GM21825 (cell line): ENCODE measurements at regions not wholly inside any gene's neighbourhood (a gene's known extent, or its start where the extent isn't known, plus 50 kb on each side); places are given as distances from the start of the nearest gene placed in this dataset.
"Not testable (repeated sequence)": the region's sequence is repeated elsewhere in the genome, so short reads cannot be mapped to it uniquely, and the experiment has no call there.

Experiments
- ATAC-seq: cut with Tn5 transposase; IDR thresholded peaks from one replicate; pipeline ENCODE4 v1.9.1; 2021; ENCODE audit warnings: mild to moderate bottlenecking, moderate library complexity; ENCODE audit not compliant: unreplicated experiment

DNA sequence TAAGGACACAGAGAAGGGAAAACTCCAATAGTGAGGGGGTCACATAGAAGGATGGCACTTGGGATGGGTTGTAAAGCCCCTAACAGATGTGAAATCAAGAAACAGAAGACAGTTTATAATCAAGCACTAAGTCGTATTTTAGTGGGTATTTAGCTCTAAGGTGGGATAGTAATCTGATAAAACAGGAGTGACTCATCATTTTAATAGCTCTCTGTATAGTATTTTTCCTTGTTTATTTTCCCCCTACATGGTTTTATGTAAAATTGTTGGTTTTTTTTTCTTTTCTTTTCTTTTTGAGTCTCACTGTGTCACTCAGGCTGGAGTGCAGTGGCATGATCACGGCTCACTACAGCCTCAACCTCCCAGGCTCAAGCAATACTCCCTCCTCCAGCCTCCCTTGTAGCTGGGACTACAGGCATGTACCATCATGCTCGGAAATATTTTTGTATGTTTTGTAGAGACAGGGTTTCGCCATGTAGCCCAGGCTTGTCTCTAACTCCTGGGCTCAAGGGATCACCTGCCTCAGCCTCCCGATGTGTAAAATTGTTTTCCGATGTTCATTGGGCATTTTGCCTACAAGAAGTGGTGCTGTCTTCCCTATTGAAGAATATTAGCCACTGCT, 142.6 kb upstream of the SERPINE2 start:
- ATAC-seq, result no peak

DNA sequence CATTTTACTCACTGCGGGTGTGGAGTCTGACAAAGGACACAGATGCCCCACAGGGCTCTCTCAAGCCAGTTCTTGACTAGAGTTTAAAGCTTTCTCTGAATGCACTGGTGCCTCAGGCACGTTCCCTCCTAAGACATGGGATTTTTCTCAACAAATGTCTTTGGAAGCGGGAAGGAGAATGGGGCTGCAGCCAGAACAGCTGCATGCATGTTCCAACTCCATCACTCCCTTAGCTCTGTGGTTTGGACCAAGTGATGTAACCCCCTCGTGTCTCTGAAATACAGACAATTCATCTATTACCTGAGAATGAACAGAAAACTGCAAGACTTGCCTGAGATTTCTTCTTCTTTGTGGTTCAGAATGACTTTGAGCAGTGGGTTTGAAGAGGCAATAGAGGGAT, 141.7 kb upstream of the SERPINE2 start:
- ATAC-seq, result no peak

DNA sequence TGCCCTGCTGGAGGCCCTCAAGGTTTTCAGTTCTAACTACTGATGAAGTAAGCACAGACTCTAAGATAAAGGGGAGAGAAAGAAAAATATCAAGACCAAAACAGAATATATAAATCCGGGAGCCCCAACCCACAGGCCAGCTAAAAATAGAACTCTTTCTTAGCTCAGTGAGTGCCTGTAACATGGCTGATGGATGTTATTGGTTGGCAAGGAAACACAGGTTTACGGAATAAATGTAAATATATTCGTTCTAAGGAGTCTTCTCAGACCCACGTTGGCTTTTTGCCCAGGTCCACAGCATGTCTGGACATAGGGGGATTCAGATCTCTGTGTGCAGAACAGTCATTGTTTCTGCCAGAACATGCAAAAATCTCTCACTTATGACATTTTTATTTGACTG, 139.0 kb upstream of the SERPINE2 start:
- ATAC-seq, result no peak

DNA sequence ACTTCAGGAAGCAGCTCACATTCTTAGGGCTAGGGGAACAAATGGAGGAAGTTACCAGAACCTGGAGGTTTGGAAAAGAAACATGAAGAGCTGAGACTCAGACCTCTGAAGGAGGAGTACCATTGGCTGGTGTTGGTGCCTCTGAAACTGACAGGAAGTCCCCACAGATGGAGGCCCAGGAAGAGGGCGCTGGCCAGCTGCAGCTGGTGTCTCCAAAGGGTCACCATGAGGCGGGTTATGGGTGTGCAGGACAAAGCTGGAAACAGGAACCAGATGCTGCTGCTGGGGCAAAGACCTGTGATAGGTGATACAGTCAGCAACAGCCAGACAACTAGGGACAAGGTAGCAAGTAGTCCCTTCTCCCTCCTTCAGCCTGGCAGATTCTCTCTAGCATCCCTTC, 136.5 kb upstream of the SERPINE2 start:
- no peak for ATAC-seq

DNA sequence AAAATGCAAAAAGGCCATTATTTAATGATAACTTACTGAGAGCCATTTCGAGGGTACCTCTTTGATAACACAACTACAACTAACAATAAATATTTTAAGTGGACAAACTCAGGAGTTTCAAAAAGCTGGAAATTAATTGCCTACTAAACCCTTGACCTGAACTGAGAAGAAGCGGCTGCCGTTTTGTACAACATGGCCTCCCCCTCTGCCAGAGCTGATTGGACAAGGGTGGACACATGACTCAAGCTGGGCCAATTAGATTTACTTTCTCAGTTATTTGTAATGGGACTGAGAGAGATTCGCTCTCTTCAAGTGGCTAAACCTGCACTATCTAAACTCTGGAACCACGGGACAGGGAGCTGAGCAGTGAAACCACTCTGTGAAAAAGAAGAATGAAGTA, 135.9 kb upstream of the SERPINE2 start:
- ATAC-seq, result no peak

DNA sequence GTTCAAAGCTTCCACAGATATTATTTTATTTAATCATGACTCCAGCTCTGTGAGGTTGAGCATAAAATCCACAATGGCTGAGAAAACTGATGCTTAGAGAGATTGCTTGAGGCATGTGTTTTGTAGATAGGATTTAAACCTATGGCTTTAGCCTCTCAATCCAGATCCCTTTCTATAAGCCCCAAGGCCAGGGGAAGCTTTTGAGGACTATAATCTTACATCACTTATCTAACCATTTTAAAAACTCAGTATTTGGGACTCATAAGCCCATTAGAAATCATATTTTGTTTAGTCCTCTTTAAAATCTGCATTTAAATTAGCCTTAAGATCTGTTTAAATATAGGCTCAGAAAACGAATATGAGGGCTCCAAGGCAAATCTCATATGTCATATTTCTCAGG, 135.4 kb upstream of the SERPINE2 start:
- no peak for ATAC-seq

DNA sequence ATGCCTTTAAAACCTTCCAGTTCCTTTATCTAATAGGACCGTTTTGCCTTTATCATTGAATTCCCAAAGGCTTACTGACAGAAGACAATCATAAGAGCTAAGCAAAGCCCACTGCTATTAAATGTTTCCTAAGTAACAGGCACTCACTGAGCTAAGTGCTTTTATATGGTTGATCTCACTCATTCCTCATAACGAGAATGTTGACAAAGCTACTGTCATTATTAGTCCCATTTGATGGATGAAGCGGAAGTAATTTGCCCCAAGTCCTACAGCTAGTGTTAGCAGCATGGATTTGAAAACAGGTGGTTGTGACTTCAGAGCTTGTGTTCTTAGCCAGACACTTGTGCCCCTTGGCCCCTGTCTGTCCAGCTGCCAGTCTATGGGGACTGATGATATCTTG, 134.8 kb upstream of the SERPINE2 start:
- no peak for ATAC-seq

DNA sequence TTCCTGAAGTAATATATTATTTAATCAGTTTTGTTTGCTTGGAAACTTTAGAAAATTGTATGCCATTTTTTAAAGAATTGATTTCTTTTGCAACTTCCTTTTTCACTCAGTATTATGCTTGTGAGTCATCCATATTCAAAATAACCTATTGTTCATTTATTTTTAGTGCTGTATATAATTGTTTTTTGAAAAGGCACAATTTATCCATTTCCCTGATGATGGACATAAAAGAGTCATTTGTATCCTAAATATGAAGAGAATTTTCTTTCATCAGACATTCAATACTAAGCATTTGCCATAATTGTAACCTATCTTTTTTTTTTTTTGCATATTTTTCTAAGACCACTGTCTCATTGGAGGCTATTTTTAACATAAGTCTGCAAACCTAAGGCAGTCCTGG, 134.1 kb upstream of the SERPINE2 start:
- no peak for ATAC-seq

DNA sequence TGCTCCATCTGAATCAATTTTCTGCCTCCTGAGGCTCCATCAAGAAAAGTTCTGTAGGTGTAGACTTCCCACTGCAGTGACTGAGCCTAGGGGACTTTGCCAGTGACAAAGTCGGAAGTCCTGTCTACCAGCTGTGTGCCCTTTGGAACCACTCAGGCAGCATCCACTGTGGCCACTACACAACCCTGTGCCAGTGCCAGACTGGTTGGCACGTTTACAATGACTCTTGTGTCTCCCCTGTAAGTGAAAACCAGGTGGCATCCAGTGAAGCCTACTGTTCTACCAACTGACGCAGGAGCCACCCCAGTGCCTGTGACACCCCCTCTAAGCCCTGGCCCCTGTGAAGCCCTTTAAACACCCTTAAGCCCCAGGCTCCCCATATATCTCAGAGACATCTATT, 132.1 kb upstream of the SERPINE2 start:
- ATAC-seq, result no peak

DNA sequence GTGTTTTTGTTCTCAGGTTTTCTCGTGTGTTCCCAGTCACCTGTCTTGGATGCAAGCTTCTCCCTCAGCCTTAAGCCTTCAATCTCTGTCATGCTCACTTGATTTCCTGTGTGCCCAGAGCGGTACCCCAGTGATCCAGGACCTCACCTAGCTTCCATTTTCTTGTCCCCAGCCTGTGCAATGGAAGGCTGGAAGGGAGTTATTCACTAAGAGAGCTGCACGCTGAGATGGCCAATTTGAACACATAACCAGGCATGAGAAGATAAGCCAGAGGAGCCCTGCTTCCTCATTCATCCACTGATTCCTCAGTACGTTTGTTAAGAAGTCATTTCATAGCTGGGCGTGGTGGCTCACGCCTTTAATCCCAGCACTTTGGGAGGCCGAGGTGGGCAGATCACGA, 130.8 kb upstream of the SERPINE2 start:
- ATAC-seq, result no peak

DNA sequence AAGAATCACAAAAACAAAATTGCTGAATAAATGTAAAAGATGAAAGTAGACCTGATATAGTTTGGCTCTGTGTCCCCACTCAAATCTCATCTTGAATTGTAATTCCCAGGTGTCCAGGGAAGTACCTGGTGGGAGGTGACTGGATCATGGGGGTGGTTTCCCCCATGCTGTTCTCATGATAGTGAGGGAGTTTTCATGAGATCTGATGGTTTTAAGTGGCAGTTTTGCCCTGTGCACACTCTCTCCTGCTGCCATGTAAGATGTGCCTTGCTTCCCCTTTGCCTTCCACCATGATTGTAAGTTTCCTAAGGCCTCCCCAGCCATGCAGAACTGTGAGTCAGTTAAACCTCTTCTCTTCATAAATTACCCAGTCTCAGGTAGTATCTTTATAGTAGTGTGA, 128.7 kb upstream of the SERPINE2 start:
- not testable (repeated sequence) for ATAC-seq

DNA sequence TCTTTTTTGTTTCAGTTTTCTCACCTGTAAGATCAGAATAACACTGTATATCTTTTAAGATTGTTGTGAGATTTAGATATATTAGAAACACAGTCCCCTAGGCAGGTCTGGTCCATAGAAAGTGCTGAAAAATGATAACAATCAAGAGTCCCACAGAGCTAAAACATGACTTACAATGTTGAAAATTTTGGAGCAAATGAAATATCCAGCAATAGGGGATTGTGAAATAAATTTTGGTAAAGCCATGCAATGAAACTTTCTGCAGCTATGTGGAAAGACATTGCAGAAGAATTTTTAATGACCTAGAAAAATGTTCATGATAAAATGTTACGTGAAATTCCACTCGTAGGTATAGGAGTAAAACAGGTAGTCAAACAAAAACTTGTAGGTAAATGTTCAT, 127.6 kb upstream of the SERPINE2 start:
- ATAC-seq, result no peak

DNA sequence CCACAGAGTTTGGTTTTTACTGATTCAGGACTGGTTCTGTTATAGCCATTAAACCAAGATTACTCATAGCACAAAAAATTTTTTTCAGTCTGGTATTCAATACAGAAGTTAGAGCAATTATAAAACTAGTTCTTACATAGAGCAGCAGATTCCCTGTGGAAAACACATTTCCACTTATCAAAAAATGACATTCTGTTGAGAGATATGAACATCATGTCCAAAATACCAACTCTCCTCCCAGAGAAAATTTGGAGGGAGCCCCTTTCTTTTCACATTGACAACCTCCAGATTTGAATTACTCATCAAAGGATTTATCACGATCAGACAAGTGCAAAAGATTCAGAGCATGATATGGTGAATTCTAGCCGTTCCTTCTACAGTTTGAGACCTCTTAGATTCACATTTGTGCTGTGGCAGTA, 126.8 kb upstream of the SERPINE2 start:
- ATAC-seq, result no peak

DNA sequence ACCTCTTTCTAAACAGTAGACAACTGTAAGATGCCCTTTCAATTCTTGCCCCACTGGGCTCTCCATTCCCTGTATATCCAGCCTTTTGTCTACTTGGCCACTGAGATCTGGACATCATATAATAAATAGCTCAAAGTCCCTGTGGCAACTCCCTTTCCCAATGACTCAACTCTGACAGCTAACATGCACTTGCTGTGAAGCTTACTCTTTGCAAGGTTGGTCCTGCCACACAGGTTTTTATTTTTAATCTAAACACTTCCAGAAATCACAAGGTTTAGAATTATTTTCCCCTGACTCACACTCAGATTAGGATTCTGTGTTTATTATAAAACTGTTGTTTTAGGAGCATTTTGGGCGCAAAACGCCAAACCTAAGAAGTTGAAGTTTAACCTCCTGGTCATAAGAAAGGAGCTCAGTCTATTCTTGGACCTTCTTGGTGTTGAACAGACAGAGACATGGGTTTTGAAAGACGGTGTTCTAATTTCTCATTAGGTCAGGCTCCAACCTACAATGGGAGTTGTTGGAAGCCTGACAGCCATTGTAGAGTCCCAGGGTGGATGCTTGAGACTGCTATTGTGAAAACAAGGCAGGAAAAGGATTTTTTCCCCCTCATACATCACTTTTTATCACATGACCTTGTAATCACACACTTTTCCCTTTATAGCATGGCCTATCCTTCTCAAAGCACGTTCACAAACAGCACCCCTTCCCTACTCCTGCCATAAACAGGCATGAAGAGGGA, 124.7 kb upstream of the SERPINE2 start:
- ATAC-seq, result no peak

DNA sequence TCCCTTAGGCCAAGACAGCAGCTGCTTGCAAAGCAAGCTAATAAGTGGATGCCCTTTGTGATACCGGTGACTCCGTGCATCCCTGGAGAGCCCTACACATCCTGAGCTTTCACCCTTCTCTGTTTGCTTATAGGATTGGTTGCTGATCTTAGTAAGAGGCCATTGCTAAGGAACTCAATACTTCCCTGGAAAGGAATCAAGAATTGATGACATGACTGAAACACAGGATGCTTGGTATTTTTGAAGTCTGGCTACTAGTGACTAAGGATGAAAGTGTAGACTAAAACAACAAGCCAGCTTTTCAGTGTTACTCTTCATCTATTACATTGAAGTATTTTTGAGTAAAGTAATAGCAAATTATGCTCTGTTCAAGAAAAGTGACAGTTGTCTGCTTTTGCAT, 123.0 kb upstream of the SERPINE2 start:
- no peak for ATAC-seq

DNA sequence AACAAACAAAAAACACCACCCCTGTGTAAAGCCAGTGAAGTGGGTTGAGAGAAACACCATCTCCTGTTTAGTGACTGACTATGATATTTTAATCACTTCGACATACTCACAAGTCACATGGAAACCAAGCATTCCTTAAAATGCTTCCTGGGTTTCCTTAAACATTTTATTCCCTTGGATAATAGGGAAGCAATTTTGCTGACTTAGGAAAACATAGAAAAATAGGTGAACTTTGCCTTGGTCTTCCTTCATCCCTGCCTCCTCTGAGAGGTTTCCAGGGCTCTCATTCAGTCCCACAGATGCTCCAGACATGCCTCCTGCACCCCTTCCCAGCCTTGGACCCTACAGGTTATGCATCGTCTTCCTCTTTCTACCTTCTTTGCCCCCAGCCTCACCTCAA, 122.6 kb upstream of the SERPINE2 start:
- no peak for ATAC-seq

DNA sequence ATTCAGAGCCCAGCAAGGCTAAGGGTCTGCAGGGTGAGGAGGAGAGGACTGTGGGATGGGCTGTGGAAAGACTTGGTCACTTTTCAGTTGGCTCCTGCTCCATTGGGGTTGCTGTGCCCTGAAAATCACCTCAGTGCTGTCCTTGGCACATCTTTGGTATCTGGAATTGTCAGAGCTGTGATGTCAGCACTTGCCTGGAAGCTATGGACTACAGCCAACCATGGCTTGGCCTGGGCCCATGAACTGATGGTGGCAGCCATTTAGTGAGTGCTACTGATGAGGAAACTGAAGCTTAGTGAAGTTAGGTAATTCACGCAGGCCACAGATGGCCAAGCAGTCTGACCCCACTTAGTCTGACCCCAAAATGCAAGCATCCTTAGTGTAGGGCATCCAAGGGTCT, 121.8 kb upstream of the SERPINE2 start:
- no peak for ATAC-seq

DNA sequence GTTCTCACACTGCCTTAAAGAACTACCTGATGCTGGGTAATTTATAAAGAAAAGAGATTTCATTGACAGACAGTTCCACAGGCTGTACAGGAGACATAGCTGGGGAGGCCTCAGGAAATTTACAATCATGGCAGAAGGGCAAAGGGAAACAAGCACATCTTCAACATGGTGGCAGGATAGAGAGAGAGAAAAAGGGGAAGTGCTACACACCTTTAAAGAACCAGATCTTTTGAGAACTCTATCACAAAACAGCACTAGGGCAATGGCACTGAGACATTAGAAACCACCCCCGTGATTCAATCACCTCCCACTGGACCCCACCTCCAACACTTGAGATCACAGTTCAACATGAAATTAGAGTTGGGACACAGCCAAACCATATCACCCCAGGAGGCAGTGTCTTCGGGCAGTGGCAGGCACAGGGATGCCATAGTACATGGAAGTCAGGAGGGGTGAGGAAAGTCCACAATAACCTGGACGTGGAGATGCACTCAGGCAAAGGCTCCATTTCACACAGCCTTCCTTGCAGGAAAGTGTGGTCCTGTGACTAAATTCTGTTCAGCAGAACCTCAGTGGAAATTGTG, 120.4 kb upstream of the SERPINE2 start:
- ATAC-seq, result no peak

DNA sequence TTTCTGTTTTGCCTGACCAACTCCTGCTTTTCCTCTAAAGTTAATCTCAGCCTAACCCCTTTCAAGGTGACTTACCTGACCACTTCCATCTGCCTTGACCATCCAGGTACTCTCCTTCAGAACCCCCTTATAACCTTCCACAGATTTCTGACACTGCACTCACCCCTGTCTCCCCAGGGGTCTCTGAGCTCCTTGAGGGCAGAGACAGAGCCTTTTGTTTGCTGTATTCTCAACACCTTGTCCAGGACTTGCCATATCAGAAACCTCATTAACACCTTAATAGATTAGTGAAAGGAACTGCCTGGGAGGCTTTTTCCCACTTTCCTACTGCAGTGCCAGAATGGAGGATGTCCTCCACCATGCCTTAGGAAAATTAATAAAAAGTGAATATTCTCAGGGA, 119.7 kb upstream of the SERPINE2 start:
- ATAC-seq, result no peak

DNA sequence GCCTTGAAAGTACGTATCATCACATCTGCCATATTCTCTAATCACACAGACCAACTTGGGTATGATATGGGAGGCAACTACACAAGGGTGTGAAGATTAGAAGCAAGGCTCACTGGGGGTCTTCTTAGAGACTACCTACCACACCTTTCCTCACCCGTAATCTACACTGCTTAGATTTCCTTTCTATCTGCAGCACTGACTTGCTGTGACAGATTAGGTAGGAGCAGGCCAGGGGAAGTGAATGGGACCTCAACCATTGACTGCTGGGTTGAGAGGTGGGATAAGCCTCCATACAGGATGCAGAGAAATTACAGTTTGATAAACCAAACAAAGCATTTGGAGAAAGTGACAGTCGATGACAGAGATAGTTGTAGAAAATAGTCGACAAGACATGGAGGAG, 119.0 kb upstream of the SERPINE2 start:
- no peak for ATAC-seq

DNA sequence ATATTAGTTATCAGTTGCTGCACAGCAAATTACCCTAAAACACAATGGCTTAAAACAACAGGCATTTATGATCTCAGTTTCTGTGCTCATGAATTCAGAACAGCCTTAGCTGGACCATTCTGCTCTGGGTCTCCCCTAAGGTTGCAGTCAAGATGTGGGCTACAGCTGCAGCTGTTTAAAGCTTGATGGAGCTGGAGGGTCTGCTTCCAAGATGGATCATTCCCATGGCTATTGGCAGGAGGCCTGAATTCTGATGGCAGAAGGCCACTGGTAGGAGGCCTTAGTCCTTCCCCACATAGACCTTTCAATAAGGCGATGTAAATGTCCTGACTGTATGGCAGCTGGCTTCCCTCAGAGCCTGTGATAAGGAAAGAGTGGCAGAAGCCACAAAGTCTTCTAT, 118.6 kb upstream of the SERPINE2 start:
- no peak for ATAC-seq

DNA sequence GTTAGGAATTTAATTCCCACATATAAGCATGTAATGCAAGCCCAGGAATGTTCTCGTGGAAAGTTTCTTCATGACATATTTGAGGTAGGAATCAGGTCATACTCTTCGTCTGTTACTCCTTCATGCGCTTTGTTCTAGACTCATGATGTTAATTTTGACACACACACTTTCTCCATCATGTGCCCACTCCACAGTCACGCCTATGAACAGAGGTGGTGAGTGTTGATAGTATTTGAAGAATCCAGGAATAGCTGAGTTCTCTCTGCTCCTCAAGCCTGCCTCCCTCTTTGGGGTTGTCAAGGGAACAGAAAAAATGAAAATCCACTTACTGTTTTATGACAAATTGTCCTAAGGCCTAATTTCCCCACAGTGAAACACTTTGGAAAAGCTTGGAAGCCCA, 117.3 kb upstream of the SERPINE2 start:
- ATAC-seq, result no peak

DNA sequence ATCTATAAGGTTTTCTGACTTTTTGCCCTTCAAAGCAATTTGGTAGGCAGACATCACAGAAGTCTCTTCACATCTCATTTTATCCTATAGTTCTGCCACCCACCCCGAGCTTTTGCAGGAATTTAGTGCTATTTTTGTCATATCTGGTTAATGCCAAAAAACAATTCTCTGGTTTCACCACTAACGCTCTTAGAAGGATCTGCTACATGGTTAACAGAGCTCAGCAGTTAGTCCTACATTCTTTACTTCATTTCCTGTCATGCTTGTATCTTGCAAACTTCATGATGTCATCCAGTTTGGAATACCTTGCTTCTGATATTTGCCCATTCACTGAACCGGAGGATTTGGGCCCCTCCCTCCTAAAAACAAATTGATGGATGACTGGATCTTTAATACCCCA, 116.8 kb upstream of the SERPINE2 start:
- ATAC-seq, result no peak
